ENCODE measurements at regions not wholly inside any gene's neighbourhood (a gene's known extent, or its start where the extent isn't known, plus 50 kb on each side); places are given as distances from the start of the nearest gene placed in this dataset.

- DNase-seq = no peak
These were observed 156.8 kb upstream of the LYZL1 start for GRCh38 chr10:29131952-29132547.

- DNase-seq = no peak
These were observed 156.2 kb upstream of the LYZL1 start for GRCh38 chr10:29132551-29133111.

- DNase-seq = no peak
These were observed 153.5 kb upstream of the LYZL1 start for GRCh38 chr10:29135337-29135736.

DNA sequence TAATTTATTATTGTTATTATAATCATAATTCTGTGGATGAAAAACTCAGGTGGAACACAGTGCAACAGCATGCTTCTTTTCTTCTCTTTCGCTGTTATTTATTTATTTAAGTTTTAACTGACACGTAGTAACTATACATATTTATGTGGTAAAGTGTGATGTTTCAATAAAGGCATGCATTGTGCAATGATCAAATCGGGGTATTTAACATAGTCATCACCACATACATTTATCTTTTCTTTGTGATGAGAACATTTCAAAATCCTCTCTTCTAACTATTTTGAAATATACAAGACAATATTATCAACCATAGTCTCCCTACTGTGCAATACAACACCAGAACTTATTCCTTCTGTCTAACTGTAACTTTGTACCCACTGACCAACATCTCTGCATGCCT is 152.5 kb upstream of the LYZL1 start:
- DNase-seq = no peak

- no peak for DNase-seq
These were observed 148.7 kb upstream of the LYZL1 start for GRCh38 chr10:29140151-29140550.

- no peak for DNase-seq
These were observed 147.9 kb upstream of the LYZL1 start for GRCh38 chr10:29140991-29141390.

GRCh38 chr10:29141761-29142160 is 147.1 kb upstream of the LYZL1 start:
- DNase-seq = no peak

GRCh38 chr10:29142516-29143314 is 146.2 kb upstream of the LYZL1 start:
- no peak for DNase-seq

DNA sequence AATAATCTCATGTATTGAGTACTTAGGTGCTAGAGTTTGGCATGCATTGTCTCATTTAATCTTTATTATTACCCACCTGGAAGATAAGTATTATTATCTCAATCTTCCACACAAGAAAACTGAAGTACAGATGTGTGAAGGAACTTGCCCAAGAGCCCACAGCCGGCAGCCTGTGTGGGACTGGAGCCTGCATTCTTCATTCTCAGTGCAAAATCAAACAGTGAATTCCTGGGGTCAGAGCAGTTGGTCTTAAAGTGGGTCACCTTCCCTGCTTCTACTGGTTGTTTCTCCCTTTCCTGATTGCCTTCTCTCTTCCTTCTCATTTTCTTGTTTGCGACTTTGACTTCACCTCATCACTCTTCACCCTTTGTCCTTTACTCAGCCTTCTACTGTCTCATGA is 144.7 kb upstream of the LYZL1 start:
- DNase-seq = no peak

DNA sequence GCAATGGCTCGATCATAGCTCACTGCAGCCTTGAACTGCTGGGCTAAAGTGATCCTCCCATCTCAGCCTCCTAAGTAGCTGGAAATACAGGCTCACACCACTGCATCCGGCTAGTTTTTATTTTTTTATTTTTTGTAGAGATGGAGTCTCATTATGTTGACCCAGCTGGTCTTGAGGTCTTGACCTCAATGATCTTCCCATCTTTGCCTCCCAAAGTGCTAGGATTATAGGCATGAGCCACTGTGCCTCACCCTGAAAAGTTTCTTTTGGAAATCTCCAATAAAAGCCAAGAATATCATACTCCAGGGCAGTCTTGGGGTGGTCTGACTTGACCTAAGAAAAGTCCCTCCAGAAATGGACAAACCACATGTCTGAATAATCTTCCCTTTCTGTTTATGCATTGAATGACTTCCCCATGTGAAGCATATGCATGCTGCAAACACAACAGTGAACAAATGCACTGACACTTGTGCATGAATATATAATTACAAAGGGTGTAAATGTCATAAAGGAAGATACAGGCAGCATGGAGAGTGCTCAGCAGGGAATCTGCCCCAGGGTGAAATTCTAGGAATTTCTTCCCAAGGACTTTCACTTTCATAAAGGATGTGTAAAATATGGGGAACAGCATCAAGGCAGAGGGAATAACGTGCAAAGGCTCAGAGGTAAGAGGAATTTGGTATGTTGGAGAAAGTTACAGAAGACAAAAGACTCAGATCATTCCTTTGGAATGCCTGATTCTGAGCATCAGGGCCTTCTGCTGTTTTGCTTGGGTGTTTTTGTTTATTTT is 142.4 kb upstream of the LYZL1 start:
- no peak for DNase-seq

- DNase-seq = no peak
These were observed 138.9 kb upstream of the LYZL1 start for GRCh38 chr10:29150010-29150409.

DNA sequence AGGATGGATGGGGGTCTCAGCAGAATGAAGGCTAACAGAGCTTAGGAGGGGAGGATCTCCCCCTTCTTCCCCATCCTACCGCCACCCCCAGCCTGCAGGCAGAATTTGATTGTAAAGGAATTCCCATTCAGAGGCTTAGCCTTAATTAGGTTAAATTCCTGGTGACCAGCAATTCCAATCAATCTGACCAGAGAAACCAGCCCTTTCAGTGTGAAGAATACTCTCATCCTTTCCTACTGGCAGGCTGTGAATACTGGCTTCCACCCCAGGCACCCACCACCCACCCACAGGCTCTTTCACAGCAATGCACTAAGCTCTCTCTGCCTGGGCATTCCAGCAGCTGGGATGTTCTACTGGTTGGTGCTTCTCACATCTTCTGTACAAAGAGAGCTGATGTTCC is 137.9 kb upstream of the LYZL1 start:
- DNase-seq = no peak

DNA sequence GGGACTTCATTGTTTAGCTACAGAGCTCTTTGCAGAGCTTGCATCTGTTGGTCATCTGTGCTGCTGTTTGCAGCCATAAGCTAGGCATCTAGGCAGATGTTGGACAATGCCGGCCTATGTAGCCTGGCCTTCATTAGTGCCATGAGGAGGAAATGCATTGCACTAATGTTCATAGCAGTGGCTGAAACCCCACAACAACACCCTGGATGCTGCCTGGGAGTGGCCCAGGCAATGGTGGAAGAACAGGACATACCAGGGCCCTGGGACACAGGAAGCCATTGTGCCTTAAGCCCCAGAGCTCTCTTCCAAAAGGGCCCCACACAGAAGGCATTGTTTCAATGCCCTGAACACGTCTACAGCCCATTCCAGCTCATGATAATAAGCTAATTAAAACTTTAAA is 131.5 kb upstream of the LYZL1 start:
- DNase-seq = no peak

- no peak for DNase-seq
These were observed 130.8 kb upstream of the LYZL1 start for GRCh38 chr10:29158066-29158465.

DNA sequence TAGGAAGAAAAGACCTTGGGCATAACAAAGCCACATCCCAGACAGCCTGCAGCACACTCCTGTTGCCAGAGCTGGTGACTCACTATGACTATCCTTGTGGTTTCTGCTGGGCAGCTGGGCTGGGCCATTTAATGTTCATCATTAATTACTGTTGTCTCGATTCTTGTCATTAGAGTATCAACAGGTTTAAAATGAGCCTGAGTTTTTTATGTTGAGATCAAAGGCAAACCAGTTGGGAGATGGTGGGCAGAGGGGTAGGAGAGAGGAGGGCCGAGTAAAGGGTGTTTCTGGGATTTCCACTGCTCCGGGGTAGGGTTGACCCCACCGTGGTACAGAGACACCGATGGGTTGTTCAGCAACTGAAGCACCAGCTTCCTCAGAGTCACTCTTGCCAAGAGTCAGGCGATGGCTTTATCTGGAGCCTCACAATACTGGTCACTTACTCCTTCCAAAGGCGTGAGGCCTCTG is 128.7 kb upstream of the LYZL1 start:
- no peak for DNase-seq

- no peak for DNase-seq
These were observed 125.1 kb upstream of the LYZL1 start for GRCh38 chr10:29163746-29164145.

DNA sequence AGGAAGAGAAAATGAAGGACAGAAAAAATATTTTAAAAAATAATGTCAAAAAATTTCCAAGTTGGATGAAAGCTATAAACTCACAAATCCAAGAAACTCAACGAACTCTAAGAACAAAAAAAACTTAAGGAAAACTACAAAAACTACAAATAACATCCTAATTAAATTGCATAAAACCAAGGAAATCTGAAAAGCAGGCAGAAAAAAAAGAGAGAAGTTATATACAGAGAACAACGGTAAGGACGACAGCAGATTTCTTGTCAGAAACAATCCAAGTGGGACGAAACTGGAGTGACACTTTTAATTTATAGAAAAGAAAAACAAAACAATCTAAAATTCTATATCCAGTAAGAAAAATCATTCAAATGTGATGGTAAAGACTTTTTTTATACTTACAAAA is 122.2 kb upstream of the LYZL1 start:
- DNase-seq = no peak

GRCh38 chr10:29169021-29169420 is 119.8 kb upstream of the LYZL1 start:
- no peak for DNase-seq

GRCh38 chr10:29171717-29172116 is 117.2 kb upstream of the LYZL1 start:
- DNase-seq = no peak

DNA sequence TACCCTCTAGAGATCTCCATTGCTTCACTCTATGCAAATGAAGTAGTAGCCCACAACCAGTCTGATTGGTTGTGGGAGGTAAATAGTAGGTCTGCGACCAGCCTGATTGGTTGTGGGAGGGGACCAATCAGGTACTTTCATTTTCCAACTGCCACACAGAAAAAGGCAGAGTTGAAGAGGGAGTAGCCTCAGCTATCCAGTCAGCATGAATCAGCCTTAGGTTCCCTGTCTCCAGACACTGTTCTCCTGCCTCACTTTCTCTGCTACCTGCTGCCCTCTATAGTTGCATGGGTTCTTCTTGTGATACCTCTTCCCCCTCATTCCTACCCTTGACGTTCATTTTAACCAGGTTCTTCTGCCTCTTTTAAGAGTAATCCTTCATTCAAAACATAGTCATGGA is 114.5 kb upstream of the LYZL1 start:
- DNase-seq = no peak

GRCh38 chr10:29176845-29177832 is 111.7 kb upstream of the LYZL1 start:
- no peak for DNase-seq

DNA sequence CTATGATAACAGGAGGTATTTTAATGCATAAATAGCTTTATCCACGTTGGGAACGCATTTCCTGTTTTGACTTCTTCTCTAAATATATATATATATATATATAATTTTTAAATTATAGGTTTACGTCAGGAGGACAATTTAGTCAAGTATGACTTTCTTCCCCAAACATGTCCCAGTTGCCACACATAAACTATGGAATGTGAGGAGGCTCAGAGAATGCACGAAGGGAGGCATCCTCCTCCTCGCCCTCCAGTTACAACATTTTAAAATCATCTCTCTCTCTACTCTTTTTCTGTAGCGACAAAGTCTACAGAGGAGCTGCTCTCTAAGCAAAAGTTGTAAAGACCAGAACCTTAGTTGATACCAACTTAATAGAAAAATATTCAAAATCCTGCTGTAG is 106.9 kb upstream of the LYZL1 start:
- DNase-seq = no peak

Measured in MV-4-11 (cell line).